Choroid plexus epithelial cell (primary cell): ENCODE measurements at regions not wholly inside any gene's neighbourhood (a gene's known extent, or its start where the extent isn't known, plus 50 kb on each side); places are given as distances from the start of the nearest gene placed in this dataset.
"Not testable (repeated sequence)": the region's sequence is repeated elsewhere in the genome, so short reads cannot be mapped to it uniquely, and the experiment has no call there.

Experiments used
- DNase-seq: peaks from one replicate; pipeline ENCODE4 v3.0.0-alpha.2; 2010; ENCODE audit warnings: low read depth
- H3K4me3 ChIP-seq: 2 replicates; pipeline ENCODE4 v1.5.1; 2011; ENCODE audit warnings: low read depth, mild to moderate bottlenecking, control low read depth, low read length, moderate library complexity
- CTCF ChIP-seq: conservative IDR thresholded peaks from 2 replicates; pipeline ENCODE4 v1.5.1; 2011; ENCODE audit warnings: low read depth, mild to moderate bottlenecking, control low read depth, inconsistent platforms, low read length, moderate library complexity

- no peak for DNase-seq
- TF ChIP-seq CTCF: no peak
- H3K4me3 ChIP-seq: no peak overlapping the region
These were observed 154.2 kb upstream of the IL1RAPL2 start for GRCh38 chrX:104411800-104412199.

GRCh38 chrX:104400387-104400786 lies 145.7 kb upstream of the ESX1 start:
- H3K4me3 ChIP-seq: no peak overlapping the region
- TF ChIP-seq CTCF: no peak
- DNase-seq: no peak

GRCh38 chrX:104392350-104392749 lies 137.6 kb upstream of the ESX1 start:
- no peak for TF ChIP-seq CTCF
- no peak overlapping the region for H3K4me3 ChIP-seq
- peak; percentile 7 for DNase-seq

GRCh38 chrX:104391906-104392305 lies 137.2 kb upstream of the ESX1 start:
- no peak for TF ChIP-seq CTCF
- DNase-seq: no peak

GRCh38 chrX:104376937-104377336 lies 122.2 kb upstream of the ESX1 start:
- no peak for TF ChIP-seq CTCF

More at GRCh38 chrX:104391906-104392305, 137.2 kb upstream of the ESX1 start:
- no peak overlapping the region for H3K4me3 ChIP-seq

GRCh38 chrX:104372547-104372946 lies 117.8 kb upstream of the ESX1 start:
- no peak for DNase-seq
- TF ChIP-seq CTCF: no peak
- H3K4me3 ChIP-seq: no peak overlapping the region

More at GRCh38 chrX:104376937-104377336, 122.2 kb upstream of the ESX1 start:
- H3K4me3 ChIP-seq: no peak overlapping the region
- DNase-seq: no peak

- H3K4me3 ChIP-seq: no peak overlapping the region
- peak; percentile 35 for TF ChIP-seq CTCF
- peak; percentile 37 for DNase-seq
These were observed 115.4 kb upstream of the ESX1 start for GRCh38 chrX:104370089-104370488.

- H3K4me3 ChIP-seq, DNase-seq: not testable (repeated sequence)
These were observed 106.0 kb upstream of the ESX1 start for GRCh38 chrX:104360774-104361173.
